Fibroblast of villous mesenchyme (primary cell): ENCODE measurements at regions not wholly inside any gene's neighbourhood (a gene's known extent, or its start where the extent isn't known, plus 50 kb on each side); places are given as distances from the start of the nearest gene placed in this dataset.

ENCODE experiments used
- DNase-seq: peaks from one replicate; pipeline ENCODE4 v3.0.0-alpha.2; 2010; ENCODE audit warnings: low read depth
- H3K4me3 ChIP-seq: 2 replicates; pipeline ENCODE4 v1.5.1; 2011; ENCODE audit warnings: low read depth, mild to moderate bottlenecking, low read length
- TF ChIP-seq, protein P1 (sequence below): IDR thresholded peaks from 2 replicates; pipeline ENCODE4 v1.5.1; 2012; ENCODE audit warnings: low read depth, mild to moderate bottlenecking, low read length; ENCODE audit not compliant: insufficient read depth

DNA sequence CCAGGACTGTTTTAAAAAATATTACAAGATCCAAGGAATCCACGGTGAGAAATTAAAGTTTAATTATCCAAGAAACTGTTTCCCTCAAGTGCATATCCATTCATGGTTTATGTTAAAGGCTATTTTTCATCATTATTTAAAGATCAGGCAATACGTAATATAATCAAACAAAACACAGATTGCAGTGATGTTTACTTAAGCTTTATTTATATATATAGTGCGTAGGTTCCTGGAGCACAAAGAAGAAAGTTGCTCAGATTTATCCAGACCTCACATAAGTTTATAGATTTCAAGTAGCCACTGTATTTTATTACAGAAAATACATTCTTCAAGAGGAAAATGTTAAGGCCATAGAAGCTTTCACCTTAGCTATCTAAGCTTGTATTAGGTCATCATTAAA lies 210.0 kb upstream of the KLF14 start:
- peak; percentile 44 for DNase-seq
- H3K4me3 ChIP-seq, result no peak overlapping the region
- TF ChIP-seq, protein P1, sequence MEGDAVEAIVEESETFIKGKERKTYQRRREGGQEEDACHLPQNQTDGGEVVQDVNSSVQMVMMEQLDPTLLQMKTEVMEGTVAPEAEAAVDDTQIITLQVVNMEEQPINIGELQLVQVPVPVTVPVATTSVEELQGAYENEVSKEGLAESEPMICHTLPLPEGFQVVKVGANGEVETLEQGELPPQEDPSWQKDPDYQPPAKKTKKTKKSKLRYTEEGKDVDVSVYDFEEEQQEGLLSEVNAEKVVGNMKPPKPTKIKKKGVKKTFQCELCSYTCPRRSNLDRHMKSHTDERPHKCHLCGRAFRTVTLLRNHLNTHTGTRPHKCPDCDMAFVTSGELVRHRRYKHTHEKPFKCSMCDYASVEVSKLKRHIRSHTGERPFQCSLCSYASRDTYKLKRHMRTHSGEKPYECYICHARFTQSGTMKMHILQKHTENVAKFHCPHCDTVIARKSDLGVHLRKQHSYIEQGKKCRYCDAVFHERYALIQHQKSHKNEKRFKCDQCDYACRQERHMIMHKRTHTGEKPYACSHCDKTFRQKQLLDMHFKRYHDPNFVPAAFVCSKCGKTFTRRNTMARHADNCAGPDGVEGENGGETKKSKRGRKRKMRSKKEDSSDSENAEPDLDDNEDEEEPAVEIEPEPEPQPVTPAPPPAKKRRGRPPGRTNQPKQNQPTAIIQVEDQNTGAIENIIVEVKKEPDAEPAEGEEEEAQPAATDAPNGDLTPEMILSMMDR, result no peak

DNA sequence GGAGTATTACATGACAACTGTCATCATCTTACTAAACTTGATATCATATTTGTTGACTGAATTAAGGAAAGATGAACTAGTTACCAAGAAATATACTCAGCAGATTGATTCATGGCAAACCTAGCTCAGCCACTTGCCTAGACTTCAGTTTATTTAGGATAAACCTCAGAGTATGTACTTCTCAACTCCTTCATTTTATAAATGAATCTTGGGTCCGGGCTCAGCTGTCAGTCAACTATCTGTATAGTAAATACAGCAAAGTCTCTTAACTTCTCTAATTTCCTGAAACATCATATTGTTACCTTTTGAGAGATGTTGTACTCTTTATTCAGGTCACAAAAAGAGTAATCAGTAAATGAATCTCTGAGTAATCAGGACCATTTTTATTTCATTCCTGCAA lies 211.0 kb upstream of the KLF14 start:
- no peak overlapping the region for H3K4me3 ChIP-seq
- TF ChIP-seq, protein P1, result no peak
- no peak for DNase-seq

DNA sequence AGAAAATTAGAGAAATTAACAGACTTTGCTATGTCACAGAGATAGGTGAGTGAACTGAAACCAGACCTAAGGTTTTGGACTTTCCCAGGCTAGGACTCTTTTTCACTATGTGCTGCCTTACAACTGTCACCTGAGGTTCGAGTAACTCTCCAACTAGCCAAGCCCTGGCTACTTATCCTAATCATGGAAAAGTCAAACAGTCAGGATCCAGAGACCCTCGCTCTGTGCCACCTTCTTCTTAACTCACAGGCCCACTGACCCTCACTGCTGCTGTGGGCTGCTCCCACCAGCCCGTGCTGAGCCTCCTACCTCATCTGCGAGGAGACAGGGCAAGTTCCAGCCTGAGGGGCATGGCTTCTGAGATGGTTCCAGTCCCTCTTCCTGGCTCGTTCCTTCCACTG lies 211.4 kb upstream of the KLF14 start:
- no peak overlapping the region for H3K4me3 ChIP-seq
- no peak for DNase-seq
- TF ChIP-seq, protein P1, result no peak

DNA sequence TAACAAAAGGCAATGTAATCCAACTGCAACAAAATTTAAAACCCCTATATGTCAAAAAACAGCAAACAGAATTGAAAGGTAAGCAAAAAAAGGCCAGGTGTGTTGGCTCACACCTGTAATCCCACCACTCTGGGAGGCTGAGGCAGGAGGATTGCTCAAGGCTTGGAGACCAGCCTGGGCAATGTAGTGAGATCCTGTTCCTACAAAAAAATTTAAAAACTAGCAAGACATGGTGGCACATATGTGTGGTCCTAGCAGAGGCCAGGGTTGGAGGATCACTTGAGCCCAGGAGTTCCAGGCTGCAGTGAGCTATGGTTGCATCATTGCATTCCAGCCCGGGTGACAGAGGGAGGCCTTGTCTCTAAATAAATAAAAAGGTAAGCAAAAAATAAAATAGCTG lies 212.1 kb upstream of the KLF14 start:
- no peak for DNase-seq
- H3K4me3 ChIP-seq, result no peak overlapping the region
- TF ChIP-seq, protein P1, result no peak

DNA sequence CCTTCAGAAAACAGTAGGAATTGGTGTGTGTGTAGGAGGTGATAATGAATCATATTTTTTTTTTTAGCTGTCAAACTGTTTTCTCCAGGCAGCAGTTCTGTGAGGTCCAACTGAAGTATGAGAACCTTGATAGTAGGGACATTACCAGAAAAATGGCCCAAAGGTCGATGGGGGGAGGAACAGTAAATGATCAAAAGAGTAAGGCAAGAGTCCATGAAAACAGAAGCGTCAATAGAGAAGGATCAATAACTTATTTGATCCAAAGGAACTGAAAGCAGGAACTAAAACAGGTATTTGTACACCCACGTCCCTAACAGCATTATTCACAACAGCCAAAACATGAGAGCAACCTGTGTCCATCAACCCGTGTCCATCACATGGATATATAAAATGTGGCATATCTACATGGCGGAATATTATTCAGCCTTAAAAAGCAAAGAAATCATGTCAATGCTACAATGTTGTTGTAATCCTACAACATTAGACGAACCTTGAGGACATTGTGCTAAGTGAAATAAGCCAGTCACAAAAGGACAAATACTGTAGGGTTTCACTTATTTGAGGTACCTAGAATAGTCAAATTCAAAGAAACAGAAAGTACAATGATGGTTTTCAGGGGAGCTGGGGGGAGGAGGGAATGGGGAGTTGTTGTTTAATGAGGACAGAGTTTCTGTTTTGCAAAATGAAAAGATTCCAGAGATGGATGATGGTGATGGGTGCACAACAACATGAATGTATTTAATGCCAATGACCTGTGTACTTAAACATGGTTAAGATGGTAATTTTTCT lies 214.0 kb upstream of the KLF14 start:
- TF ChIP-seq, protein P1, result no peak
- no peak overlapping the region for H3K4me3 ChIP-seq
- DNase-seq, result no peak

DNA sequence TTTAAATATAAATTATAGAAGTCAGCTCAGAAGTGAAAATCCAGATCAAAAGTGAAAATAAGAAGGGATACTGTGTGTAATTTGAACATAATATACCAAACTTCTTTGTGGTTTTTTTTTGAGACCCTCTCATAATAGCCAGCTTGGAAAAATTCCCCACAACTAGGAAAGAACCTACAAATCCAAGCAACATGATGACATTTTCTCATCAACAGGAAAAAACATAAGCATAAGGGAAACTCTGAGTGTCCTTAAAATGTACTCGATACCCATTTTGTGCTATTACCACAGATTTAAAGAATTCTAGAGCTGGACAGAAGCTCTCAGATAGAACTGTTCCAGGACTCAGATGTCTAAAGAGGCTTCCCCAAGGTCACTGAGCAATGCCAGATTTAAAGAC lies 214.8 kb upstream of the KLF14 start:
- no peak overlapping the region for H3K4me3 ChIP-seq
- TF ChIP-seq, protein P1, result no peak
- no peak for DNase-seq

DNA sequence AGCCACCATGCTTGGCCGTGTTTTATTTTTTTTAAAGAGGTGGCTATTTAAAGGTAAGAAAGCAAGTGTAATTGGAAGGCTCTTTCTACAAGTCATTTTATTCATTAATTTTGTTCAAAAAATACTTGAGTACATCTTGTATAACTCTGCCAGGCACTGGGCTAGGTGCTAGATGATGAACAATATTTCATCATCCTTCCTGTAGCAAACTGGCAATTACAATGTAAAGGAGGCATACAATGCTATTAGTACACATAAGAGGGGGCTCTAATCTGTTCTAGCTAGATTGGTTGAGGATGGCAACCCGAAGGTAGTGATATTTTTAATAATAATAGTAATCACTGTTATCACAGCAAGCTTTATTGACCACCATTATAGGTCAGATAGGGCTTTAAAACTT lies 215.5 kb upstream of the KLF14 start:
- TF ChIP-seq, protein P1, result no peak
- no peak for DNase-seq
- H3K4me3 ChIP-seq, result no peak overlapping the region
